Embryonic facial prominence (tissue), 1 donor: ENCODE measurements at regions not wholly inside any gene's neighbourhood (a gene's known extent, or its start where the extent isn't known, plus 50 kb on each side); places are given as distances from the start of the nearest gene placed in this dataset.

Experiments used
- DNase-seq: peaks from one replicate; pipeline ENCODE4 v3.0.0-alpha.2; 2016; ENCODE audit errors: extremely low spot score

DNA sequence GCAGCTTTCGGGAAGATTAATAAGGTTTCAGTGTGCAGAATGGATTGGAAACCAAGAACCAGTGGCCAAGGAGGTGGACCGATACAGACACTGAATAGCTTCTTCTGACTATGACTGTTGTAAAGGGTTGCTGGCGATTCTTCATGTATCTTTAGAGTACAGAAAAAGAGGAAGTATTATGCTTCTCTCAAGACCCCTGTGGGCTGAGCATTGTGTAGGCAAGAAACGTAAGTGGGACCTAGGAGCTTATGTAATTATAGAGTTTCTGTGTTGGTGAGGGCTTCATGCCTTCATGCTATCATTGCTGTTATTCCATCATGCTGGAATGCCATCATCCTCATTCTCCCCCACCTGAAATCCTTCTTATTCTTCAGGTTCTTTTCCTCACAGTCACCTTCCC is 105.4 kb upstream of the AKIRIN2 start:
- no peak for DNase-seq

GRCh38 chr6:87806635-87807034 is 104.6 kb upstream of the AKIRIN2 start:
- no peak for DNase-seq

DNA sequence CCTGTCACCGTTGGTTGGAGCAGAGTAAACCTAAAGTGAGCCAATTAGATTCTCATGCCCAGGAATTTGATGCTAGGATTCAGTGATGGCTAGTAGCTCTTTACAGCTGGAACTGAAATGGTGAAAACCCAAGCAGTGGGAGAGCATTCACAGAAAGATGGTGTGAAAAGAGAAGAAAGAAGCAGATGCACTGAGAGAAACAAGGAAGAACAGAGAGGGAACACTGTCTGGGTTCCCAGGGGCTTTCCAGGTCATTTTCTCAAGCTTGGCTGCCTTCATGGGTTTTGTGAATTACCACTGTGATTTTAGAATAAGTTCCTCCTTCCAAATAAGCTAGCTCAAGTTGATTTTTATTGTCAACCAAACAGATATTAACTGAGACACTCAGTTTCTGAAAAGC is 104.1 kb upstream of the AKIRIN2 start:
- DNase-seq = no peak

- DNase-seq = no peak
Measured at GRCh38 chr6:87803791-87804190, 101.8 kb upstream of the AKIRIN2 start.

- no peak for DNase-seq
Measured at GRCh38 chr6:87799651-87800050, 97.6 kb upstream of the AKIRIN2 start.

DNA sequence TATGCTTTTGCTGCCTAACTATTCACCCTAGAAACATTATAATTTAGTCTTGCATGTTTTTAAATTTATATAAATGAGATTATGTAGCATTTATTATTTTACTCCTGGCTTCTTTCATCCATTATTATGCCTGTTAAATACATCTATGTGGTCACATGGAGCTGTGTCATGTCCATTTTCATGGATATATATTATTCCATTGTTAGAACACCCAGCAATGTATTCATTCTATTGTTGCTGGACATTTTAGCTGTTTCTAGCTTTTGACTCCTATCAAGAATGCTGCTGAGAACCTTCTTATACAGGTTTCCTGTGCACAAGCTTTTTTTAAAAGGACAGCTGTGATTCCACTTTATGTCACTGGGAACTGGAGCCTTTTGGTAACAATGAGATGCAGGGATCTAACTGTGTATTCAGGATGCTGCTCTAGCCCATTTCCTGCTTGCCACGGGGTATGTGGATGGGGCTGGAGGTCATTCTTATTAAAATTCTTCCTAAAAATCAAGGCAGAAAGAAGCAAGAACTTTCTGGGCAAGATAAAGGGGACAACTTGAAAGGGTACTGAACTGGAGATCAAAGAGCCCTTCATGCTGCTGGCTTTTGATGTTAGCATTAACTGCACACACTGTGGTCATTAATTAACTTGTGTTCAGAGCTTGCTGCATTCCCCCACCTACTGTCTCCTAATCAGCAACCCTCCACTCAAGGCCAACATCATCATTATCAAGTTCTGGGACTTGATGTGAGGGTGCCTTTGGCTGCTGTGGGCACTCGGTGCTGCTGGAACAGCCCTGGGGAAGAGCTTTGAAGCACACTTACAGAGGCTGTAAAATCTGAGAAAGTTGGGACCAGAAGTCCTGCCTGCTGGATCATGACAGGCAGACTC is 96.6 kb upstream of the AKIRIN2 start:
- DNase-seq = no peak

DNA sequence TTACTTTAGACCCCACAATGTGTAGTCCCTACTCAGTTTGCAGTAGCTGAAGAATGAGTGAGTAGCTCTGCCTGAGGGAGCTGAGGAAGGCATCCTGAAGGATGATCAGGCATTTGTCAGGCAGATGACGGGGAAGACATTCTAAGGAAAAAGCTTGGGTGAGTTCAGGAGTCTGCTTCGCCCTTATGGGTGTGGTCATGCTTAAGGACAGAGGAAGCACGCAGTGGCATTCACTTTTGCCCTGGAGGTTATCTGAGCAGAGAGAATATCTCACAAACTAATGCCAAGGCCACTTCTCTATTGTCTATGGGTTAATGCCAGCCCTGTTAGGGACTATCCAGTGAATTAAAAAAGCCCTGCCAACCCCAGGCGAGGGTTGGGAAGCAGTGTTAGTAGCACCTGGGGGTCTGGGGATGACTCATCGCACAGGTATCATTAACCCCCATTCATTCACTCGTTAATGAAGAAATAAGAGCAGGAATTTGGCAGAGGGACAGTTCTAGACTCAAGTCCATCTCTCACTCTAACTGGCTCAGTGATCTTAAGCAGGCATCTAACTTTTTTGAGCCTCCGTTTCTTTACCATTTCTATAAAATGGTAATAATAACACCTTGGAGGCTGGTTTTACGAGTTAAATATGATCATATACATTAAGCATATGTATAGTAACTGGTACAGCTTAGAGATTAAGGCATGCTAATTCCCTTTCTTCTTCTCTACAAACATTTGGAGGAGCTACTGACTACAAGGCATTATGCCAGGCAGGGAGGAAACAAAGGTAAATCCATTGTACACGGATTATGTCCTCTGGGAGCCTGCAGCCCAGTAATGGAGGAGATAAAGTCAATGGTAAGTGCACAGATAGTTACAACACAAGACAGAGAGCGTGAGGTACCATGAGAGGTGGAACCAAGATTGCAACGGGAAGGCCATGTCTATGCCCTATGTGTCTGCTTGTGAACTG is 93.2 kb upstream of the AKIRIN2 start:
- DNase-seq = no peak

GRCh38 chr6:87793315-87793714 is 91.3 kb upstream of the AKIRIN2 start:
- DNase-seq = no peak

GRCh38 chr6:87791982-87792381 is 89.9 kb upstream of the AKIRIN2 start:
- DNase-seq = no peak

- DNase-seq = no peak
Measured at GRCh38 chr6:87791485-87791884, 89.5 kb upstream of the AKIRIN2 start.

- DNase-seq = no peak
Measured at GRCh38 chr6:87791029-87791428, 89.0 kb upstream of the AKIRIN2 start.

- no peak for DNase-seq
Measured at GRCh38 chr6:87789900-87790290, 87.9 kb upstream of the AKIRIN2 start.

- no peak for DNase-seq
Measured at GRCh38 chr6:87789198-87789899, 87.3 kb upstream of the AKIRIN2 start.

DNA sequence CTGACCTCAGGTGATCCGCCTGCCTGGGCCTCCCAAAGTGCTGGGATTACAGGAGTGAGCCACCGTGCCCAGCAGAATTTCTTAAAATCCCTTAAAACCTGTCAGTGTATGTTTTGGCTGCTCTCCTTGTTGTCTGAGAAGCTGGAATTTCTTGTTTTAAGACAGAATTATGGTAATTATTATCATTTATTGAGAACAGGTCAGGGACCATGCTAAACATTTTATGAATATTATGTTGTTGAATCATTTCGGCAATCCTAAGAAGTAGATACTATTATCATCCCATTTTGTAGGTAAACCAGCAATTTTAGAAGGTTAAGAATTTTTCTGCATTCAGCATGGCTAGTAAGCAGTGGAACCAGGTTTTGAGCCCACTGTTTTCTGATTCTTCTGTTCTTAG is 86.1 kb upstream of the AKIRIN2 start:
- no peak for DNase-seq

DNA sequence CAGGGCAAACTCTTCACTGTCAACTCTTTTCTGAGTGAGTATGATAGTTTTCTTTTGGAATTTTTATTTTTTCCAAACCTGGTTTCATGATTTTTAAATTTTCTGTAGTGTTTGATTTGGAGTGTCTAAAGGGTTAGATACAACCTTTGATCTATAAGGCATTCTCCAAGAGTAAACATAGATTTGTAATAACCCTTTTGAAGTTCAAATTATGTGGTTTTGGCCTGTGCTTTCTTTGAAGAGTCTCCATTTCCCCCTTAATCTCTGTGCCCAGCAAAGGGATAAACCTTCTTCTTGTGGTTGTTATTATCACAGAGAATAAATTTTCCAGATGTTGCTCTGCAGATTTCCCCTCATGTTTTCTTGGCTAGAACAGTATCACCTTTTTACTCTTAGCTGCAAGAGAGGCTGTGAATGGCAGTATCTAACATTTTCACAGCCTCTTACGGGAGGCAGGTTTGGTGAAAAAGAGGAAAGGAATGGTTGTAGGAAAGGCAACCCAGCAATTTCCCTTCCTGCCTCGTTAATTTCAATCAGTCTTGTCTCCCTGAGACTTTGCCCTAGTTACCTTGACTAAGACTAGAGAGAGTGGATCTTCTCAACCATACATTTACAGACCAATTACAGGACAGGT is 83.3 kb upstream of the AKIRIN2 start:
- no peak for DNase-seq

GRCh38 chr6:87784690-87785089 is 82.7 kb upstream of the AKIRIN2 start:
- DNase-seq = no peak

- no peak for DNase-seq
Measured at GRCh38 chr6:87784051-87784450, 82.0 kb upstream of the AKIRIN2 start.

- DNase-seq = no peak
Measured at GRCh38 chr6:87779542-87779941, 77.5 kb upstream of the AKIRIN2 start.

GRCh38 chr6:87772597-87773530 is 70.8 kb upstream of the AKIRIN2 start:
- DNase-seq = no peak

- no peak for DNase-seq
Measured at GRCh38 chr6:87767478-87767877, 65.4 kb upstream of the AKIRIN2 start.
